HepG2 (cell line): ENCODE measurements at regions not wholly inside any gene's neighbourhood (a gene's known extent, or its start where the extent isn't known, plus 50 kb on each side); places are given as distances from the start of the nearest gene placed in this dataset.

Experiments used
- ADNP ChIP-seq: sonication (generic); formaldehyde crosslinking; IDR thresholded peaks from 2 replicates; pipeline ENCODE4 v1.4.0; 2020; ENCODE audit warnings: missing genetic modification reagents
- ARID2 ChIP-seq: sonication (generic); formaldehyde crosslinking; IDR thresholded peaks from 2 replicates; pipeline ENCODE4 v1.8.1; 2022; ENCODE audit warnings: mild to moderate bottlenecking, missing genetic modification reagents, borderline replicate concordance
- EZH2 ChIP-seq: conservative IDR thresholded peaks from 2 replicates; pipeline ENCODE4 v1.6.1; 2012; ENCODE audit warnings: mild to moderate bottlenecking, low read depth, low read length, moderate library complexity
- HDAC6 ChIP-seq: fragments of 200-600 bp; sonication (generic); IDR thresholded peaks from 2 replicates; pipeline ENCODE4 v1.7.0; 2017; ENCODE audit warnings: mild to moderate bottlenecking, antibody characterized with exemption, low read length, low read depth
- IRF2 ChIP-seq: IDR thresholded peaks from 2 replicates; pipeline ENCODE4 v1.6.1; 2018; ENCODE audit warnings: missing genetic modification reagents, missing compliant biosample characterization
- POLR2A ChIP-seq, 2 experiments: IDR thresholded peaks; 2 replicates each; pipeline ENCODE4 v1.6.1; 2011; ENCODE audit warnings: low read depth in 2 of 2, low read length in 2 of 2, mild to moderate bottlenecking in 1 of 2, moderate library complexity in 1 of 2; ENCODE audit not compliant: insufficient read depth in 1 of 2
- SMAD3 ChIP-seq: sonication (generic); formaldehyde crosslinking; IDR thresholded peaks from 2 replicates; pipeline ENCODE4 v1.4.0; 2020; ENCODE audit warnings: missing genetic modification reagents
- SMC3 ChIP-seq: IDR thresholded peaks from 2 replicates; pipeline ENCODE4 v1.6.1; 2011; ENCODE audit warnings: low read length, improper control_type of control experiment
- ZNF563 ChIP-seq: sonication (generic); formaldehyde crosslinking; IDR thresholded peaks from 2 replicates; pipeline ENCODE4 v1.8.0; 2022; ENCODE audit warnings: mild to moderate bottlenecking, moderate library complexity, missing genetic modification reagents
- ZNF761 ChIP-seq: sonication (generic); formaldehyde crosslinking; conservative IDR thresholded peaks from 2 replicates; pipeline ENCODE4 v1.4.0; 2020; ENCODE audit warnings: mild to moderate bottlenecking, missing genetic modification reagents
- TF ChIP-seq, protein P1 (sequence below), 2 experiments: fragments of 450-650 bp in 1 of 2; sonication (generic) in 1 of 2; formaldehyde crosslinking in 1 of 2; IDR thresholded peaks; 2 replicates each; pipeline versions ENCODE4 v1.6.1 to v1.8.0; 2016 to 2022; ENCODE audit warnings: antibody characterized with exemption in 1 of 2, mild to moderate bottlenecking in 1 of 2, missing genetic modification reagents in 1 of 2
- TF ChIP-seq, protein P2 (sequence below): sonication (generic); formaldehyde crosslinking; IDR thresholded peaks from 2 replicates; pipeline ENCODE4 v1.5.1; 2020; ENCODE audit warnings: missing genetic modification reagents, mild to moderate bottlenecking, borderline replicate concordance
- TF ChIP-seq, protein P3 (sequence below): sonication (generic); formaldehyde crosslinking; IDR thresholded peaks from 2 replicates; pipeline ENCODE4 v1.5.0; 2020; ENCODE audit warnings: mild to moderate bottlenecking, missing genetic modification reagents, moderate library complexity
- TF ChIP-seq, protein P4 (sequence below): sonication (generic); formaldehyde crosslinking; IDR thresholded peaks from 2 replicates; pipeline ENCODE4 v1.4.0; 2020; ENCODE audit warnings: missing genetic modification reagents, borderline replicate concordance

DNA sequence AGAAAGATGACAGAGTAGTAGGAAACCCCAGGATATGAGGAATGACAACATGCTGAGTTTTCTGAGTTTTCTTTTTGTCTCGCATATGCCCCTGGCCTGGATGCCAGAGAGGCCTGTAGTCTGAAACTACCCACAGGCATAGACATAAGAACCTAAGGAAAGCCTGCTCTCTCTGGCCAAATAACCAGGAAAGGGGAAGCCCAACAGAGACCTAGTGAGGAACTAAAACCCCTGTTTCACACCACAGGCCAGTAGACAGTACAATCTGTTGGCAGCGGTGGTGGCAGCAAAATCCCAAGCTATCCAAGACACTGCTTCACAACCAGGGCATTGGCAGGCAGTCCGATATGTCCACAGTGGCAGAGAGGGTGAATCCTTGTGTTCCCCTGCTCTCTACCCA lies 55.0 kb upstream of the DCP1A start:
- TF ChIP-seq, protein P1, sequence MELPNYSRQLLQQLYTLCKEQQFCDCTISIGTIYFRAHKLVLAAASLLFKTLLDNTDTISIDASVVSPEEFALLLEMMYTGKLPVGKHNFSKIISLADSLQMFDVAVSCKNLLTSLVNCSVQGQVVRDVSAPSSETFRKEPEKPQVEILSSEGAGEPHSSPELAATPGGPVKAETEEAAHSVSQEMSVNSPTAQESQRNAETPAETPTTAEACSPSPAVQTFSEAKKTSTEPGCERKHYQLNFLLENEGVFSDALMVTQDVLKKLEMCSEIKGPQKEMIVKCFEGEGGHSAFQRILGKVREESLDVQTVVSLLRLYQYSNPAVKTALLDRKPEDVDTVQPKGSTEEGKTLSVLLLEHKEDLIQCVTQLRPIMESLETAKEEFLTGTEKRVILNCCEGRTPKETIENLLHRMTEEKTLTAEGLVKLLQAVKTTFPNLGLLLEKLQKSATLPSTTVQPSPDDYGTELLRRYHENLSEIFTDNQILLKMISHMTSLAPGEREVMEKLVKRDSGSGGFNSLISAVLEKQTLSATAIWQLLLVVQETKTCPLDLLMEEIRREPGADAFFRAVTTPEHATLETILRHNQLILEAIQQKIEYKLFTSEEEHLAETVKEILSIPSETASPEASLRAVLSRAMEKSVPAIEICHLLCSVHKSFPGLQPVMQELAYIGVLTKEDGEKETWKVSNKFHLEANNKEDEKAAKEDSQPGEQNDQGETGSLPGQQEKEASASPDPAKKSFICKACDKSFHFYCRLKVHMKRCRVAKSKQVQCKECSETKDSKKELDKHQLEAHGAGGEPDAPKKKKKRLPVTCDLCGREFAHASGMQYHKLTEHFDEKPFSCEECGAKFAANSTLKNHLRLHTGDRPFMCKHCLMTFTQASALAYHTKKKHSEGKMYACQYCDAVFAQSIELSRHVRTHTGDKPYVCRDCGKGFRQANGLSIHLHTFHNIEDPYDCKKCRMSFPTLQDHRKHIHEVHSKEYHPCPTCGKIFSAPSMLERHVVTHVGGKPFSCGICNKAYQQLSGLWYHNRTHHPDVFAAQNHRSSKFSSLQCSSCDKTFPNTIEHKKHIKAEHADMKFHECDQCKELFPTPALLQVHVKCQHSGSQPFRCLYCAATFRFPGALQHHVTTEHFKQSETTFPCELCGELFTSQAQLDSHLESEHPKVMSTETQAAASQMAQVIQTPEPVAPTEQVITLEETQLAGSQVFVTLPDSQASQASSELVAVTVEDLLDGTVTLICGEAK (IDR thresholded peaks at IDR 0.05), result no peak
- TF ChIP-seq, protein P1 (CRISPR knock-in tag; IDR thresholded peaks at IDR 0.05), result no peak
- TF ChIP-seq ADNP (CRISPR knock-in tag) (no peak), SMAD3 (CRISPR knock-in tag) (no peak), POLR2A (IDR thresholded peaks at IDR 0.05; ENCODE audit: insufficient read depth in 1 of 2, low read depth in 2 of 2, low read length in 2 of 2) (no peak), HDAC6 (no peak), ARID2 (CRISPR knock-in tag) (no peak), ZNF563 (CRISPR knock-in tag) (no peak), SMC3 (no peak), ZNF761 (CRISPR knock-in tag) (no peak), IRF2 (CRISPR knock-in tag) (no peak), EZH2 (no peak)
- TF ChIP-seq, protein P2, sequence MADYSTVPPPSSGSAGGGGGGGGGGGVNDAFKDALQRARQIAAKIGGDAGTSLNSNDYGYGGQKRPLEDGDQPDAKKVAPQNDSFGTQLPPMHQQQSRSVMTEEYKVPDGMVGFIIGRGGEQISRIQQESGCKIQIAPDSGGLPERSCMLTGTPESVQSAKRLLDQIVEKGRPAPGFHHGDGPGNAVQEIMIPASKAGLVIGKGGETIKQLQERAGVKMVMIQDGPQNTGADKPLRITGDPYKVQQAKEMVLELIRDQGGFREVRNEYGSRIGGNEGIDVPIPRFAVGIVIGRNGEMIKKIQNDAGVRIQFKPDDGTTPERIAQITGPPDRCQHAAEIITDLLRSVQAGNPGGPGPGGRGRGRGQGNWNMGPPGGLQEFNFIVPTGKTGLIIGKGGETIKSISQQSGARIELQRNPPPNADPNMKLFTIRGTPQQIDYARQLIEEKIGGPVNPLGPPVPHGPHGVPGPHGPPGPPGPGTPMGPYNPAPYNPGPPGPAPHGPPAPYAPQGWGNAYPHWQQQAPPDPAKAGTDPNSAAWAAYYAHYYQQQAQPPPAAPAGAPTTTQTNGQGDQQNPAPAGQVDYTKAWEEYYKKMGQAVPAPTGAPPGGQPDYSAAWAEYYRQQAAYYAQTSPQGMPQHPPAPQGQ (CRISPR knock-in tag), result no peak
- TF ChIP-seq, protein P3, sequence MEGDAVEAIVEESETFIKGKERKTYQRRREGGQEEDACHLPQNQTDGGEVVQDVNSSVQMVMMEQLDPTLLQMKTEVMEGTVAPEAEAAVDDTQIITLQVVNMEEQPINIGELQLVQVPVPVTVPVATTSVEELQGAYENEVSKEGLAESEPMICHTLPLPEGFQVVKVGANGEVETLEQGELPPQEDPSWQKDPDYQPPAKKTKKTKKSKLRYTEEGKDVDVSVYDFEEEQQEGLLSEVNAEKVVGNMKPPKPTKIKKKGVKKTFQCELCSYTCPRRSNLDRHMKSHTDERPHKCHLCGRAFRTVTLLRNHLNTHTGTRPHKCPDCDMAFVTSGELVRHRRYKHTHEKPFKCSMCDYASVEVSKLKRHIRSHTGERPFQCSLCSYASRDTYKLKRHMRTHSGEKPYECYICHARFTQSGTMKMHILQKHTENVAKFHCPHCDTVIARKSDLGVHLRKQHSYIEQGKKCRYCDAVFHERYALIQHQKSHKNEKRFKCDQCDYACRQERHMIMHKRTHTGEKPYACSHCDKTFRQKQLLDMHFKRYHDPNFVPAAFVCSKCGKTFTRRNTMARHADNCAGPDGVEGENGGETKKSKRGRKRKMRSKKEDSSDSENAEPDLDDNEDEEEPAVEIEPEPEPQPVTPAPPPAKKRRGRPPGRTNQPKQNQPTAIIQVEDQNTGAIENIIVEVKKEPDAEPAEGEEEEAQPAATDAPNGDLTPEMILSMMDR (CRISPR knock-in tag), result no peak
- TF ChIP-seq, protein P4, sequence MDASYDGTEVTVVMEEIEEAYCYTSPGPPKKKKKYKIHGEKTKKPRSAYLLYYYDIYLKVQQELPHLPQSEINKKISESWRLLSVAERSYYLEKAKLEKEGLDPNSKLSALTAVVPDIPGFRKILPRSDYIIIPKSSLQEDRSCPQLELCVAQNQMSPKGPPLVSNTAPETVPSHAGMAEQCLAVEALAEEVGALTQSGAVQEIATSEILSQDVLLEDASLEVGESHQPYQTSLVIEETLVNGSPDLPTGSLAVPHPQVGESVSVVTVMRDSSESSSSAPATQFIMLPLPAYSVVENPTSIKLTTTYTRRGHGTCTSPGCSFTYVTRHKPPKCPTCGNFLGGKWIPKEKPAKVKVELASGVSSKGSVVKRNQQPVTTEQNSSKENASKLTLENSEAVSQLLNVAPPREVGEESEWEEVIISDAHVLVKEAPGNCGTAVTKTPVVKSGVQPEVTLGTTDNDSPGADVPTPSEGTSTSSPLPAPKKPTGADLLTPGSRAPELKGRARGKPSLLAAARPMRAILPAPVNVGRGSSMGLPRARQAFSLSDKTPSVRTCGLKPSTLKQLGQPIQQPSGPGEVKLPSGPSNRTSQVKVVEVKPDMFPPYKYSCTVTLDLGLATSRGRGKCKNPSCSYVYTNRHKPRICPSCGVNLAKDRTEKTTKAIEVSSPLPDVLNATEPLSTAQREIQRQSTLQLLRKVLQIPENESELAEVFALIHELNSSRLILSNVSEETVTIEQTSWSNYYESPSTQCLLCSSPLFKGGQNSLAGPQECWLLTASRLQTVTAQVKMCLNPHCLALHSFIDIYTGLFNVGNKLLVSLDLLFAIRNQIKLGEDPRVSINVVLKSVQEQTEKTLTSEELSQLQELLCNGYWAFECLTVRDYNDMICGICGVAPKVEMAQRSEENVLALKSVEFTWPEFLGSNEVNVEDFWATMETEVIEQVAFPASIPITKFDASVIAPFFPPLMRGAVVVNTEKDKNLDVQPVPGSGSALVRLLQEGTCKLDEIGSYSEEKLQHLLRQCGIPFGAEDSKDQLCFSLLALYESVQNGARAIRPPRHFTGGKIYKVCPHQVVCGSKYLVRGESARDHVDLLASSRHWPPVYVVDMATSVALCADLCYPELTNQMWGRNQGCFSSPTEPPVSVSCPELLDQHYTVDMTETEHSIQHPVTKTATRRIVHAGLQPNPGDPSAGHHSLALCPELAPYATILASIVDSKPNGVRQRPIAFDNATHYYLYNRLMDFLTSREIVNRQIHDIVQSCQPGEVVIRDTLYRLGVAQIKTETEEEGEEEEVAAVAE (CRISPR knock-in tag), result no peak
